HUES48 (cell line): ENCODE measurements at regions not wholly inside any gene's neighbourhood (a gene's known extent, or its start where the extent isn't known, plus 50 kb on each side); places are given as distances from the start of the nearest gene placed in this dataset.

Experiments
- H3K27ac ChIP-seq: one replicate; pipeline ENCODE4 v1.7.0; 2013; ENCODE audit warnings: low read depth, low read length, inconsistent platforms
- H3K27me3 ChIP-seq: 2 replicates; pipeline ENCODE4 v1.6.1; 2013; ENCODE audit warnings: mild to moderate bottlenecking, low read length; ENCODE audit not compliant: control insufficient read depth, insufficient read depth
- H3K36me3 ChIP-seq: 2 replicates; pipeline ENCODE4 v1.6.1; 2013; ENCODE audit warnings: low read length; ENCODE audit not compliant: control insufficient read depth, insufficient read depth
- H3K4me1 ChIP-seq: 2 replicates; pipeline ENCODE4 v1.6.1; 2013; ENCODE audit warnings: mild to moderate bottlenecking, low read length; ENCODE audit not compliant: control insufficient read depth, insufficient read depth
- H3K4me3 ChIP-seq: 2 replicates; pipeline ENCODE4 v1.5.1; 2013; ENCODE audit warnings: mild to moderate bottlenecking, low read depth, low read length
- H3K9ac ChIP-seq: 2 replicates; pipeline ENCODE4 v1.6.1; 2013; ENCODE audit warnings: mild to moderate bottlenecking, low read depth, low read length, moderate library complexity
- H3K9me3 ChIP-seq: 2 replicates; pipeline ENCODE4 v1.6.1; 2013; ENCODE audit warnings: low read length; ENCODE audit not compliant: control insufficient read depth, insufficient read depth

DNA sequence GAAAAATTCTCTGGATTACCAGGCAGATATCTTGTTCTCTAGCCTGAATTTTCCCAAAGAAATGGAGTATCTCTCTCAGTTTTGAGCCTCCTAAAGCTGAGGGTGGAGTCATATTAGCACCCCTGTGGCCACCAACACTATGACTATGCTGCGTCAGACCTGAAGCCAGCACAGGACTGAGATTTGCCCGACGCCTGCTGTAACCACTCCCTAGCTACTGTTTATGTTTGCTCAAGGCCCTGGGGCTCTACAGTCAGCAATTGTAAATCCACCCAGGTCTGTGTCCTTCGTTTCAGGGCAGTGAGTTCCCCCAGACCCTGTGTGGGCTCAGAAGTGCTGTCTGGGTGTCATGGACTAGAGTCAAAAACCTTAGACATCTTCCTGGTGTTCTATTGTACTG is 61.4 kb downstream of the ZXDA start:
- Histone ChIP-seq H3K4me1 (no peaks in the 10 kb centered on the region), H3K9ac (no peak overlapping the region), H3K27ac (no peak overlapping the region), H3K4me3 (no peak overlapping the region), H3K27me3 (no peaks in the 10 kb centered on the region), H3K9me3 (peaks cover 76% of the 10 kb centered on the region), H3K36me3 (no peaks in the 10 kb centered on the region)

DNA sequence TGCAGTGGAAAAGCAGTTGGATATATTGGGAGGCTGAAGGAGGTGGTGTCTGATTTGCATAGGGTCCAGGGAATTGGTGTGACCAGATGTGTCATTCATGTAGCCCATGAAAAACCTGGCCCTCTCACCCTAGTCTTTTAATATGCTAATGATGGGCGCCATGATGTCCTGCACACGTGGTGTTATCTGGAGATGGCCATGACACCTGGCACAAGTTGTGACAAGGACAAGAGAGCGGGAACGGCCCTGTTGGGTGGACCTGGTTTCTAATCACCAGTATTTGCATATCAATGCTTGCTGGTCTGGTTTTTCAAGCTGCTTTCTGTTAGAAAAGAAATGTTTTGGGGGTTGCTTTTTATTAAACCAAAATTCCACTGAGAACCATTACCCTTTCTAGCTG is 87.4 kb downstream of the ZXDA start:
- H3K36me3 ChIP-seq = no peaks in the 10 kb centered on the region
- no peaks in the 10 kb centered on the region for H3K4me1 ChIP-seq
- no peak overlapping the region for H3K9ac ChIP-seq
- H3K27me3 ChIP-seq = no peaks in the 10 kb centered on the region
- H3K4me3 ChIP-seq = no peak overlapping the region
- no peak overlapping the region for H3K27ac ChIP-seq
- H3K9me3 ChIP-seq = peaks cover 54% of the 10 kb centered on the region

DNA sequence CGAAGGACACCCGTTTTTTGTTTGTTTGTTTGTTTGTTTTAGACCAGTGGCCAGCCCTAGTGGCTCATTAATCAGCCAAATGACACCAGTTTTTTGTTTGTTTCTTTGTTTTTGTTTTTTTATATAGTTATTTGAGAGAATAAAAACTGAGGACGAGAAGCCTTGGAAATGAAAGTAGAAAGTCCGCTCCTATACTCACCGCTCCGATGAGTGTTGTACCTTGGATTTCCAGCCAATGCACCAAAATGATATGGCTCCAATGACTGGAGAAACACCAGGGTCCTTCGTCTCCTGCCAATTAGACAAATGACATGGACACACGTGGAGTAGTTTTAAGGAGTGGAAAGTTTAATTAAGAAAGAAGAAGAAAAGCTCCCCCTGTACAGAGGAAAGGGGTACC is 87.9 kb downstream of the ZXDA start:
- H3K9ac ChIP-seq = no peak overlapping the region
- H3K9me3 ChIP-seq = peaks cover 54% of the 10 kb centered on the region
- no peak overlapping the region; the same call in 1 of the 2 replicates for H3K4me3 ChIP-seq
- no peak overlapping the region for H3K27ac ChIP-seq
- no peaks in the 10 kb centered on the region for H3K36me3 ChIP-seq
- no peaks in the 10 kb centered on the region for H3K4me1 ChIP-seq
- H3K27me3 ChIP-seq = no peaks in the 10 kb centered on the region

DNA sequence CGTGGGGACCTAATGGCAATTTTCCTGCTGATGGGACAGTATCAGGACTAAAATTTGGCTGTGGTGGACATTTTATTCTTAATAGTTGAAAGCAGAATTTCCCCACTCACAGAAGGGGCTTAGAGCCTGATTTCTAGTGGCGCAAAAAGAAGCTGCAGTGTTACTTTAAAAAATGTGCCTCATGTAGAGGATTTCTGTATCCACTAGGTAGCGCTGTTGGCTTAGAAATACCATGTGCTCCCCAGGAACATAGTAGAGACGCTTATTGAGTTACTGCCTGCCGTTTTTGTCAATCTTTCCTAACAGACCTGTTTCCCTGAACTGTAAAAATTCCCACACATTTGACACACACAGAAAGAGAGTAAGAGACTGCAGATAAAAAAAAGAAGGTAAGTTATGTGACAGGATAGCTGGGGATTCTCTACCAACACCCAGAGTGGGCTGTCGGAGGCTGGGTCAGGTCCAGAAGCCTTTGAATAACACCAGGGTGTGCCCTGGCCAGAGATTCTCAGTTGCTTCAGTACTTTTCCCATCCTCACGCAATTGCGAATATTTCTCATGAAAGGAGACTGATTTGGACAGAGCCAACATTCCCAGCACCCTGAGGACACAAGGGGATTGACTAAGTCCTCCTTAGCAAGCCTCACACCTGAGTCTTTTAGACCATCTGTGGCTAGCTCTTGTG is 88.4 kb downstream of the ZXDA start:
- Histone ChIP-seq H3K9me3 (peaks cover 58% of the 10 kb centered on the region), H3K27ac (no peak overlapping the region), H3K27me3 (no peaks in the 10 kb centered on the region), H3K9ac (no peak overlapping the region), H3K4me1 (no peaks in the 10 kb centered on the region), H3K36me3 (no peaks in the 10 kb centered on the region), H3K4me3 (no peak overlapping the region; the same call in 1 of the 2 replicates)

DNA sequence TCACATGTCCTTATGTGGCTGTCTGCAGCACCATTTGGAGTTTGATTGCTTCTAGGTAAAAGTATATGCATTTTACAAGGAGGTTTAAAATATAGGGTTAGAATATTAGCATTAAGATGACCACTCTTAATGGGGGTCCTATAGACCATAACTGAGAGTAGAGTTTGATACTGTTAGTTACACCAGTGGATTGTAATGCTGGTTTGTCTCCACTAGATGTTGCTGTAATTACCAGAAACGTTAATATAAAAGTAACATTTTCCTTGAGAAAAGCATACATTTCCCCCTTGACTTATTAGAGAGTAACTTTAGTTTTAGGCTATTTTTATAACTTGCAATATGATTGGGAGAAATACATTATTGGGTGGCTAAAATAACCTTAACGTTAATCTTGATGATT is 93.0 kb downstream of the ZXDA start:
- no peaks in the 10 kb centered on the region for H3K4me1 ChIP-seq
- H3K27ac ChIP-seq = no peak overlapping the region
- H3K4me3 ChIP-seq = no peak overlapping the region
- H3K9me3 ChIP-seq = peaks cover 72% of the 10 kb centered on the region
- no peak overlapping the region for H3K9ac ChIP-seq
- H3K36me3 ChIP-seq = no peaks in the 10 kb centered on the region
- no peaks in the 10 kb centered on the region for H3K27me3 ChIP-seq

DNA sequence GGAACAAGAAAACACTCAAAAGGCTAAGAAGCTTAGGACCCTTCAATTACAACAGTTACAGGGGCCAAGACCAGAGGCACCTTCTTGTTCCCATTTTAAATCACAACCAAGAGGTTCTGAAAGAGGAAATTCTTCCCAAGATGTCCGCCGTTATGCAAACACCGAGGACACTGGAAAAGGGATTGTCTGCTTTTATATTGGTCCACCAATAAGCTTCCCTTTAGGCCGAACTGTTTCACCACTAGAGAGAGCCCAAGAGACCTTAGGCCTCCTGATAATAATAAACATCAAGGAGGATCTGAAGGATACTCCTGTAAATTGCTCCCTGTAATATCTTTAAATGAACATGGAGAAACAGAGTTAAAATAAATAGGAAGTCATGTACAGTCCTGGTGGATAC is 92.6 kb upstream of the NLRP2B start:
- Histone ChIP-seq H3K4me1 (no peaks in the 10 kb centered on the region), H3K4me3 (no peak overlapping the region), H3K27ac (no peak overlapping the region), H3K9ac (no peak overlapping the region), H3K9me3 (peaks cover 77% of the 10 kb centered on the region), H3K27me3 (no peaks in the 10 kb centered on the region), H3K36me3 (no peaks in the 10 kb centered on the region)

DNA sequence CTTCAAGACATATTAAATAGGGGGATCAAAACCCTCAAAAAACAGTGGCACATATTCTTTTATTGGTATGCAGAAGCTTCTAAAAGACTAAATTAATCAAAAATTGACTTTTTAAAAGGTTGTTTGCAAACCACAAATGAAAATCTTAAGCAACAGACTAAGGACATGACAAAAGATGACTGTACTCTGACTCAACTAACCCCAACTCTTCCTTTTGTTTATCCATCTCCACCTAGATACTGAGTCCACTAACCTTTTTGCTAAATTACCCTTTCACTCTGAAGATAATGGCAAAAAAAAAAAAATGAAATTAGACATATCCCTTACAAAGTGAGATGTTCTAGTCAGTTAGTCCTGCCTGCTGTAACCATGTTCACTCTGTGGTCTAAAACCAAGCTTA is 91.6 kb upstream of the NLRP2B start:
- H3K4me3 ChIP-seq = no peak overlapping the region
- no peaks in the 10 kb centered on the region for H3K4me1 ChIP-seq

DNA sequence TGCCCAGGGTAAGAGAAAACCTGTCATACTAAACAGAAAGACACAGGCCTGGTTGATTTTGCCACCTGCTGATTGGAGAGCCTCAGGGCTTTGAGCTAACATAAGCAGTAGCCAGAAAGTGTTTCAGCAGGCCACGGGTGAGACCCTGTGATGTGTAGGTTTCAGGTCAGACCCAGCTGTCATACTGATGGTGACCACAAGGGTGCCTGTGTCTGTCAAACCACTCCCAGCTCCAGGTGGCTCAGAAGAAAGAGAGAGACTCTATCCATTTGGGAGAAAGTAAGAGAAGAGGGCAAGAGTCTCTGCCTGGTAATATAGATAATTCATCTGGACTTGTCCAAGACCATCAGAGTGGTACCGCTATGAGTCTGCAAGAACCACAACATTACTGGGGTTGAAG is 72.8 kb upstream of the NLRP2B start:
- H3K27me3 ChIP-seq = no peaks in the 10 kb centered on the region
- H3K9ac ChIP-seq = no peak overlapping the region
- no peaks in the 10 kb centered on the region for H3K4me1 ChIP-seq

More for the DNA sequence above, 91.6 kb upstream of the NLRP2B start:
- no peak overlapping the region for H3K9ac ChIP-seq
- no peaks in the 10 kb centered on the region for H3K27me3 ChIP-seq
- H3K36me3 ChIP-seq = no peaks in the 10 kb centered on the region
- H3K27ac ChIP-seq = no peak overlapping the region
- peaks cover 72% of the 10 kb centered on the region for H3K9me3 ChIP-seq

DNA sequence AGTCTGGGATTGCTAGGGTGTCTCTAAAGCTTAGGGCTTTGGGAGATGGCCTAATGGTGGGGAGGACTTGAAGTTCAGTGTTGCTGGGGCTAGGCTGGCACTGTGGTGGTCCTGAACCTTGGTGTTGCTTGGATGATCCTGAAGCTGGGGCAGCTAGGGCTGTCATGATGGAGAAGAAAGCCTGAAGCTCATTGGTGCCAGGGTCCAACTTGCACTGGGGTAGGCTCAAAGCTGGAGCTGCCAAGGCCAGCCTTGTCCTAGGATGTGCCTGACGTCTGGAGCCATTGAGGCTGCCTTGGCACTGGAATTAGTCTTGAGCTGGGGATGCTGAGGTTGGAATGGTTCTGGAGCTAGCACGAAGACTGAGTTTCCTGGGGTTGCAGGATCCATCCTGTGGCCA is 61.0 kb upstream of the NLRP2B start:
- Histone ChIP-seq H3K9ac (no peak overlapping the region), H3K27ac (no peak overlapping the region), H3K4me3 (no peak overlapping the region), H3K27me3 (no peaks in the 10 kb centered on the region), H3K4me1 (no peaks in the 10 kb centered on the region), H3K36me3 (no peaks in the 10 kb centered on the region), H3K9me3 (peaks cover 77% of the 10 kb centered on the region)

More for the DNA sequence above, 72.8 kb upstream of the NLRP2B start:
- H3K4me3 ChIP-seq = peak overlapping the region; percentile 11; the same call in 1 of the 2 replicates
- H3K9me3 ChIP-seq = peaks cover 83% of the 10 kb centered on the region
- no peak overlapping the region for H3K27ac ChIP-seq
- H3K36me3 ChIP-seq = no peaks in the 10 kb centered on the region

DNA sequence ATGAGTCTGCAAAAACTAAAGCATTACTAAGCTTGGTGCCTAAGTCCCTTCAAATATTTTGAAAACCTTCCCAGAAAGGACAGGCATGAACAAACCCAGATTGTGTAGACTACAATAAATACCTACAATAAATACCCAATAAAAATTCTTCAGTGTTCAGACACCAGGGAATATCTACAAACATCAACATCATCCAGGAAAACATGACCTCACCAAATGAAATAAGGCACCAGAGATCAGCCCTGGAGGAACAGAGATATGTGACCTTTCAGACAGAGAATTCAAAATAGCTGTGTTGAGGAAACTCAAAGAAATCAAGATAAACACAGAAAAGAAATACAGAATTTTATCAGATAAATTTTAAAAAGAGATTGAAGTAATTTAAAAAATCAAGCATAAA is 57.8 kb upstream of the NLRP2B start:
- Histone ChIP-seq H3K9ac (no peak overlapping the region), H3K4me3 (no peak overlapping the region), H3K9me3 (peaks cover 81% of the 10 kb centered on the region), H3K27ac (no peak overlapping the region), H3K36me3 (no peaks in the 10 kb centered on the region), H3K4me1 (no peaks in the 10 kb centered on the region), H3K27me3 (no peaks in the 10 kb centered on the region)
